IMR-90 (cell line): ENCODE measurements at regions not wholly inside any gene's neighbourhood (a gene's known extent, or its start where the extent isn't known, plus 50 kb on each side); places are given as distances from the start of the nearest gene placed in this dataset.

Experiments used
- ATAC-seq: fragments of 200-7000 bp; cut with Tn5 transposase; 2 replicates; pipeline ENCODE4 v1.9.1; 2020; ENCODE audit warnings: low read depth, mild to moderate bottlenecking, moderate library complexity
- BruUV-seq: library from RNA; stranded (reverse); fragments of 400-500 nt; replicated peaks from 2 replicates; lab custom pipeline; 2021; lab: Mats Ljungman, UMichigan
- CTCF ChIA-PET: fragments of 300-600 bp; formaldehyde crosslinking; extraction: SDS; loops from one replicate; lab custom pipeline; 2021; ENCODE audit warnings: antibody characterized with exemption; lab: Yijun Ruan, JAX
- POLR2A ChIA-PET: fragments of 300-600 bp; sonication (Branson Sonifier 250); formaldehyde crosslinking; loops from one replicate; lab custom pipeline; 2022; ENCODE audit warnings: antibody characterized with exemption; ENCODE audit not compliant: unreplicated experiment; lab: Charles Lee
- DNase-seq: peaks from one replicate; pipeline ENCODE4 v3.0.0; 2013
- H2AFZ ChIP-seq: replicated peaks from 2 replicates; pipeline ENCODE3; 2013; ENCODE audit warnings: low read length, mild to moderate bottlenecking; ENCODE audit not compliant: poor library complexity
- H2AK5ac ChIP-seq: 2 replicates; pipeline ENCODE4 v1.6.1; 2013; ENCODE audit warnings: low read depth, low read length, inconsistent platforms
- H2AK9ac ChIP-seq: replicated peaks from 2 replicates; pipeline ENCODE3; 2013; ENCODE audit warnings: mild to moderate bottlenecking, low read depth, low read length, moderate library complexity; ENCODE audit not compliant: poor library complexity
- H2BK120ac ChIP-seq: 2 replicates; pipeline ENCODE4 v1.6.1; 2013; ENCODE audit warnings: low read depth, low read length, inconsistent platforms
- H2BK15ac ChIP-seq: 3 replicates; pipeline ENCODE4 v1.6.1; 2013; ENCODE audit warnings: low read depth, low read length, inconsistent platforms
- H2BK20ac ChIP-seq: 2 replicates; pipeline ENCODE4 v1.6.1; 2013; ENCODE audit warnings: low read depth, mild to moderate bottlenecking, inconsistent platforms, low read length, moderate library complexity
- H2BK5ac ChIP-seq: 2 replicates; pipeline ENCODE4 v1.6.1; 2013; ENCODE audit warnings: mild to moderate bottlenecking, low read depth, low read length, inconsistent platforms; ENCODE audit not compliant: poor library complexity, severe bottlenecking
- H3K14ac ChIP-seq: replicated peaks from 2 replicates; pipeline ENCODE4 v1.6.1; 2013; ENCODE audit warnings: low read depth, low read length, inconsistent platforms
- H3K18ac ChIP-seq: 2 replicates; pipeline ENCODE4 v1.6.1; 2013; ENCODE audit warnings: low read depth, low read length, control low read depth
- H3K23ac ChIP-seq: 2 replicates; pipeline ENCODE4 v1.6.1; 2013; ENCODE audit warnings: low read depth, low read length, inconsistent platforms
- H3K27ac ChIP-seq: 2 replicates; pipeline ENCODE4 v1.5.1; 2013; ENCODE audit warnings: mild to moderate bottlenecking, control low read depth, low read length; ENCODE audit not compliant: insufficient read depth
- H3K27me3 ChIP-seq: 2 replicates; pipeline ENCODE4 v1.6.1; 2013; ENCODE audit warnings: low read length; ENCODE audit not compliant: control insufficient read depth, insufficient read depth
- H3K36me3 ChIP-seq: 2 replicates; pipeline ENCODE4 v1.6.1; 2013; ENCODE audit warnings: low read length, mixed read lengths; ENCODE audit not compliant: control insufficient read depth, insufficient read depth
- H3K4ac ChIP-seq: 2 replicates; pipeline ENCODE4 v1.6.1; 2013; ENCODE audit warnings: low read depth, low read length, inconsistent platforms
- H3K4me1 ChIP-seq: 2 replicates; pipeline ENCODE4 v1.6.1; 2013; ENCODE audit warnings: low read length, mixed read lengths; ENCODE audit not compliant: control insufficient read depth, insufficient read depth
- H3K4me2 ChIP-seq: 2 replicates; pipeline ENCODE4 v1.6.1; 2013; ENCODE audit warnings: low read depth, mild to moderate bottlenecking, control low read depth, low read length, moderate library complexity
- H3K4me3 ChIP-seq: 2 replicates; pipeline ENCODE4 v1.5.1; 2013; ENCODE audit warnings: low read depth, mild to moderate bottlenecking, control low read depth, low read length, moderate library complexity; ENCODE audit not compliant: insufficient read depth
- H3K56ac ChIP-seq: 2 replicates; pipeline ENCODE4 v1.6.1; 2013; ENCODE audit warnings: low read length, inconsistent platforms; ENCODE audit not compliant: insufficient read depth; ENCODE audit errors: extremely low read depth
- H3K79me1 ChIP-seq, 2 experiments: 2 replicates each; pipeline ENCODE4 v1.6.1; 2013; ENCODE audit warnings: low read length in 2 of 2, inconsistent platforms in 1 of 2, low read depth in 1 of 2
- H3K9ac ChIP-seq: 2 replicates; pipeline ENCODE4 v1.6.1; 2013; ENCODE audit warnings: low read depth, low read length, control low read depth
- H3K9me1 ChIP-seq: 2 replicates; pipeline ENCODE4 v1.6.1; 2013; ENCODE audit warnings: low read length, inconsistent platforms; ENCODE audit not compliant: insufficient read depth
- H3K9me3 ChIP-seq: 2 replicates; pipeline ENCODE4 v1.6.1; 2013; ENCODE audit warnings: low read length; ENCODE audit not compliant: control insufficient read depth, insufficient read depth
- H4K20me1 ChIP-seq: 2 replicates; pipeline ENCODE4 v1.6.1; 2013; ENCODE audit warnings: low read length, inconsistent platforms; ENCODE audit not compliant: insufficient read depth
- H4K5ac ChIP-seq: 2 replicates; pipeline ENCODE4 v1.6.1; 2013; ENCODE audit warnings: mild to moderate bottlenecking, low read depth, low read length, control low read depth
- H4K8ac ChIP-seq, 2 experiments: 2 replicates each; pipeline ENCODE4 v1.6.1; 2013; ENCODE audit warnings: low read depth in 2 of 2, low read length in 2 of 2, control low read depth in 1 of 2, inconsistent platforms in 1 of 2
- H4K91ac ChIP-seq: 2 replicates; pipeline ENCODE4 v1.6.1; 2013; ENCODE audit warnings: low read depth, low read length, inconsistent platforms; ENCODE audit not compliant: insufficient read depth
- BHLHE40 ChIP-seq: fragments of 150-350 bp; IDR thresholded peaks from 2 replicates; pipeline ENCODE4 v1.6.1; 2016; ENCODE audit warnings: mild to moderate bottlenecking, low read depth, low read length
- CTCF ChIP-seq: conservative IDR thresholded peaks from 2 replicates; pipeline ENCODE4 v1.5.1; 2012; ENCODE audit warnings: mild to moderate bottlenecking, low read depth, low read length, improper control_type of control experiment
- dilution Hi-C: fragments of 300-500 bp; cut with HindIII; formaldehyde crosslinking; loops from one replicate; pipeline ENCODE4 v1.14.3; 2018; ENCODE audit warnings: low sequenced_read_pairs; ENCODE audit not compliant: unreplicated experiment
- in situ Hi-C: fragments of 300-500 bp; cut with MboI; formaldehyde crosslinking; loops from 3 replicates; pipeline ENCODE4 v1.14.3; 2019; ENCODE audit warnings: low sequenced_read_pairs, inconsistent platforms, mixed read lengths
- intact Hi-C: fragments of 100-400 bp; cut with micrococcal nuclease; formaldehyde crosslinking; loops from 2 replicates; pipeline ENCODE4 v1.10.0; 2022

- no TSS peak for BruUV-seq
- no peak overlapping the region for H3K23ac ChIP-seq
- CTCF ChIA-PET = no interaction called here
These were observed 137.7 kb upstream of the TMEM108 start for GRCh38 chr3:132900481-132900880.

More at GRCh38 chr3:132900481-132900880, 137.7 kb upstream of the TMEM108 start:
- Histone ChIP-seq H3K27ac (no peak overlapping the region), H3K27me3 (no peaks in the 10 kb centered on the region), H2AK9ac (no peak overlapping the region), H3K4me3 (no peak overlapping the region), H2BK15ac (no peak overlapping the region), H4K5ac (no peak overlapping the region), H3K56ac (no peak overlapping the region), H4K91ac (no peak overlapping the region), H2AK5ac (no peak overlapping the region), H3K9ac (no peak overlapping the region), H3K4ac (no peak overlapping the region), H4K20me1 (no peaks in the 10 kb centered on the region), H3K18ac (no peak overlapping the region), H2BK120ac (no peak overlapping the region), H3K9me1 (no peaks in the 10 kb centered on the region), H2BK20ac (no peak overlapping the region), H3K9me3 (no peaks in the 10 kb centered on the region), H3K4me1 (no peaks in the 10 kb centered on the region), H2BK5ac (no peak overlapping the region), H3K36me3 (no peaks in the 10 kb centered on the region), H3K4me2 (no peak overlapping the region), H2AFZ (no peak overlapping the region), H3K14ac (no peak overlapping the region), H3K79me1 (no peaks in the 10 kb centered on the region), H4K8ac (no peak overlapping the region)
- intact Hi-C loops (no loop called here), in situ Hi-C loops (no loop called here), dilution Hi-C loops (no loop called here)
- TF ChIP-seq BHLHE40 = no peak
- no peak for TF ChIP-seq CTCF
- ATAC-seq (no peak), DNase-seq (no peak)
- POLR2A ChIA-PET = no interaction called here
